Fibroblast of villous mesenchyme (primary cell): ENCODE measurements at regions not wholly inside any gene's neighbourhood (a gene's known extent, or its start where the extent isn't known, plus 50 kb on each side); places are given as distances from the start of the nearest gene placed in this dataset.

ENCODE experiments used
- DNase-seq: peaks from one replicate; pipeline ENCODE4 v3.0.0-alpha.2; 2010; ENCODE audit warnings: low read depth
- H3K4me3 ChIP-seq: 2 replicates; pipeline ENCODE4 v1.5.1; 2011; ENCODE audit warnings: low read depth, mild to moderate bottlenecking, low read length
- CTCF ChIP-seq: IDR thresholded peaks from 2 replicates; pipeline ENCODE4 v1.5.1; 2012; ENCODE audit warnings: low read depth, mild to moderate bottlenecking, low read length; ENCODE audit not compliant: insufficient read depth

GRCh38 chr21:38556390-38556789 lies 58.1 kb upstream of the ERG start:
- no peak for DNase-seq

GRCh38 chr21:38561205-38561604 lies 62.9 kb upstream of the ERG start:
- DNase-seq = no peak
- TF ChIP-seq CTCF = no peak
- H3K4me3 ChIP-seq = no peak overlapping the region

More at GRCh38 chr21:38556390-38556789, 58.1 kb upstream of the ERG start:
- TF ChIP-seq CTCF = no peak
- no peak overlapping the region for H3K4me3 ChIP-seq

GRCh38 chr21:38561613-38562581 lies 63.6 kb upstream of the ERG start:
- H3K4me3 ChIP-seq = no peak overlapping the region
- DNase-seq = no peak
- TF ChIP-seq CTCF = no peak

GRCh38 chr21:38567335-38567969 lies 69.2 kb upstream of the ERG start:
- peak overlapping the region; percentile 16 for H3K4me3 ChIP-seq
- TF ChIP-seq CTCF = no peak
- peak; percentile 33 for DNase-seq

GRCh38 chr21:38567970-38568360 lies 69.7 kb upstream of the ERG start:
- H3K4me3 ChIP-seq = peak overlapping the region; percentile 16
- TF ChIP-seq CTCF = no peak
- no peak for DNase-seq

- no peak overlapping the region for H3K4me3 ChIP-seq
- no peak for TF ChIP-seq CTCF
- DNase-seq = no peak
Measured at GRCh38 chr21:38569733-38570132, 71.5 kb upstream of the ERG start.
